BJ (cell line): ENCODE measurements at regions not wholly inside any gene's neighbourhood (a gene's known extent, or its start where the extent isn't known, plus 50 kb on each side); places are given as distances from the start of the nearest gene placed in this dataset.

Experiments
- CTCF ChIA-PET: fragments of 350-600 bp; formaldehyde crosslinking; extraction: SDS; loops from one replicate; lab custom pipeline; 2021; ENCODE audit warnings: antibody characterized with exemption, inconsistent platforms; lab: Yijun Ruan, JAX
- POLR2A ChIA-PET: fragments of 300-600 bp; sonication (Branson Sonifier 250); formaldehyde crosslinking; extraction: SDS; loops from one replicate; lab custom pipeline; 2021; ENCODE audit warnings: antibody characterized with exemption; lab: Charles Lee
- DNase-seq: peaks from one replicate; pipeline ENCODE4 v3.0.0-alpha.2; 2011; ENCODE audit warnings: low read depth
- H3K27me3 ChIP-seq: 2 replicates; pipeline ENCODE4 v1.6.0; 2011; ENCODE audit warnings: low read length; ENCODE audit not compliant: control insufficient read depth, insufficient read depth
- H3K36me3 ChIP-seq: 2 replicates; pipeline ENCODE4 v1.5.1; 2011; ENCODE audit warnings: low read length; ENCODE audit not compliant: control insufficient read depth, insufficient read depth
- H3K4me3 ChIP-seq: 2 replicates; pipeline ENCODE4 v1.5.1; 2011; ENCODE audit warnings: low read depth, mild to moderate bottlenecking, control low read depth, low read length
- CTCF ChIP-seq: IDR thresholded peaks from 2 replicates; pipeline ENCODE4 v1.5.1; 2011; ENCODE audit warnings: low read depth, mild to moderate bottlenecking, control low read depth, inconsistent platforms, low read length, moderate library complexity; ENCODE audit not compliant: insufficient read depth

- ChIA-PET POLR2A (no interaction called here), CTCF (no interaction called here)
- DNase-seq, result peak; percentile 49
- no peaks in the 10 kb centered on the region for H3K36me3 ChIP-seq
- no peaks in the 10 kb centered on the region for H3K27me3 ChIP-seq
- H3K4me3 ChIP-seq, result no peak overlapping the region
- TF ChIP-seq CTCF, result no peak
Measured at GRCh38 chr4:27463816-27464215, 603.2 kb downstream of the STIM2 start.

GRCh38 chr4:27467351-27467750, 606.7 kb downstream of the STIM2 start:
- no peak for DNase-seq
- no peak overlapping the region for H3K4me3 ChIP-seq
- no peak for TF ChIP-seq CTCF
- CTCF ChIA-PET, result no interaction called here
- H3K27me3 ChIP-seq, result no peaks in the 10 kb centered on the region
- POLR2A ChIA-PET, result no interaction called here
- no peaks in the 10 kb centered on the region for H3K36me3 ChIP-seq

- H3K4me3 ChIP-seq, result no peak overlapping the region
- TF ChIP-seq CTCF, result no peak
- no peak for DNase-seq
- CTCF ChIA-PET, result no interaction called here
- POLR2A ChIA-PET, result no interaction called here
- no peaks in the 10 kb centered on the region for H3K27me3 ChIP-seq
- H3K36me3 ChIP-seq, result no peaks in the 10 kb centered on the region
Measured at GRCh38 chr4:27472364-27472763, 611.7 kb downstream of the STIM2 start.

GRCh38 chr4:27474691-27475090, 614.0 kb downstream of the STIM2 start:
- ChIA-PET POLR2A (no interaction called here), CTCF (interaction anchor here (0.7 kb wide), 1 partner anchor 351 kb away, joined by 3 read pairs; no protein-coding TSS in a partner anchor)
- Histone ChIP-seq H3K36me3 (no peaks in the 10 kb centered on the region), H3K27me3 (no peaks in the 10 kb centered on the region), H3K4me3 (no peak overlapping the region)
- no peak for TF ChIP-seq CTCF
- no peak for DNase-seq

- Histone ChIP-seq H3K27me3 (no peaks in the 10 kb centered on the region), H3K36me3 (no peaks in the 10 kb centered on the region), H3K4me3 (no peak overlapping the region)
- ChIA-PET CTCF (no interaction called here), POLR2A (no interaction called here)
- DNase-seq, result no peak
- no peak for TF ChIP-seq CTCF
Measured at GRCh38 chr4:27484216-27484615, 623.6 kb downstream of the STIM2 start.
